DND-41 (cell line): ENCODE measurements at regions not wholly inside any gene's neighbourhood (a gene's known extent, or its start where the extent isn't known, plus 50 kb on each side); places are given as distances from the start of the nearest gene placed in this dataset.

ENCODE experiments used
- ATAC-seq: fragments of 200-7000 bp; cut with Tn5 transposase; 3 replicates; pipeline ENCODE4 v1.9.1; 2021; ENCODE audit warnings: low read depth; ENCODE audit not compliant: insufficient read depth
- DNase-seq: peaks from one replicate; pipeline ENCODE4 v3.0.0-alpha.2; 2020
- H2AFZ ChIP-seq: 2 replicates; pipeline ENCODE4 v1.6.0; 2012; ENCODE audit warnings: low read depth, low read length
- H3K27ac ChIP-seq: 2 replicates; pipeline ENCODE4 v1.5.1; 2012; ENCODE audit warnings: low read length, inconsistent platforms
- H3K27me3 ChIP-seq: fragments of 200-600 bp; sonication (generic); 2 replicates; pipeline ENCODE4 v1.6.0; 2012; ENCODE audit warnings: low read length, mild to moderate bottlenecking, inconsistent platforms; ENCODE audit not compliant: insufficient read depth, poor library complexity
- H3K36me3 ChIP-seq: 2 replicates; pipeline ENCODE4 v1.5.1; 2012; ENCODE audit warnings: low read length, inconsistent platforms; ENCODE audit not compliant: insufficient read depth
- H3K4me1 ChIP-seq: 2 replicates; pipeline ENCODE4 v1.5.1; 2012; ENCODE audit warnings: mild to moderate bottlenecking, low read length; ENCODE audit not compliant: insufficient read depth
- H3K4me2 ChIP-seq: 2 replicates; pipeline ENCODE4 v1.6.0; 2012; ENCODE audit warnings: mild to moderate bottlenecking, moderate library complexity, low read length, inconsistent platforms; ENCODE audit not compliant: insufficient read depth
- H3K4me3 ChIP-seq, 2 experiments: fragments of 200-600 bp in 1 of 2; shearing (Covaris generic) in 1 of 2; 2 replicates each; pipeline ENCODE4 v1.5.1; 2012 to 2016; ENCODE audit warnings: inconsistent platforms in 2 of 2, low read length in 2 of 2, mild to moderate bottlenecking in 2 of 2, low read depth in 1 of 2, moderate library complexity in 1 of 2
- H3K79me2 ChIP-seq: 2 replicates; pipeline ENCODE4 v1.6.0; 2012; ENCODE audit warnings: low read length, inconsistent platforms; ENCODE audit not compliant: insufficient read depth
- H3K9ac ChIP-seq: 2 replicates; pipeline ENCODE4 v1.6.0; 2012; ENCODE audit warnings: low read depth, mild to moderate bottlenecking, inconsistent platforms, low read length, moderate library complexity
- H3K9me3 ChIP-seq: 2 replicates; pipeline ENCODE4 v1.5.1; 2012; ENCODE audit warnings: low read length, moderate library complexity, mild to moderate bottlenecking, inconsistent platforms; ENCODE audit not compliant: insufficient read depth, severe bottlenecking
- H4K20me1 ChIP-seq: 2 replicates; pipeline ENCODE4 v1.6.0; 2012; ENCODE audit warnings: low read length; ENCODE audit not compliant: insufficient read depth
- CTCF ChIP-seq: IDR thresholded peaks from 2 replicates; pipeline ENCODE4 v1.5.1; 2012; ENCODE audit warnings: borderline replicate concordance, low read length, moderate library complexity, mild to moderate bottlenecking; ENCODE audit not compliant: poor library complexity, severe bottlenecking; ENCODE audit errors: extremely low read depth
- EZH2 ChIP-seq: IDR thresholded peaks from 3 replicates; pipeline ENCODE4 v1.6.1; 2012; ENCODE audit warnings: borderline replicate concordance, low read depth, mild to moderate bottlenecking, moderate library complexity, low read length, inconsistent platforms; ENCODE audit not compliant: severe bottlenecking

- no peak for TF ChIP-seq EZH2
- no peak for TF ChIP-seq CTCF
- no peaks in the 10 kb centered on the region for H4K20me1 ChIP-seq
- DNase-seq (no peak), ATAC-seq (no peak)
- H3K4me1 ChIP-seq = no peaks in the 10 kb centered on the region
- H3K79me2 ChIP-seq = no peaks in the 10 kb centered on the region
- no peak overlapping the region for H3K9ac ChIP-seq
- H3K27ac ChIP-seq = no peak overlapping the region
- no peaks in the 10 kb centered on the region for H3K9me3 ChIP-seq
- no peak overlapping the region for H2AFZ ChIP-seq
- H3K36me3 ChIP-seq = no peaks in the 10 kb centered on the region
- H3K4me3 ChIP-seq = no peak overlapping the region
- no peaks in the 10 kb centered on the region for H3K27me3 ChIP-seq
- H3K4me2 ChIP-seq = no peak overlapping the region
Measured at GRCh38 chr2:134087371-134087921, 166.4 kb upstream of the MGAT5 start.

- no peaks in the 10 kb centered on the region for H3K79me2 ChIP-seq
- no peak overlapping the region for H3K27ac ChIP-seq
- H4K20me1 ChIP-seq = no peaks in the 10 kb centered on the region
- H2AFZ ChIP-seq = no peak overlapping the region
- no peaks in the 10 kb centered on the region for H3K9me3 ChIP-seq
- no peaks in the 10 kb centered on the region for H3K27me3 ChIP-seq
- DNase-seq (no peak), ATAC-seq (no peak)
- TF ChIP-seq EZH2 (no peak), CTCF (no peak)
- H3K9ac ChIP-seq = no peak overlapping the region
- H3K4me1 ChIP-seq = no peaks in the 10 kb centered on the region
- H3K4me2 ChIP-seq = no peak overlapping the region
- no peaks in the 10 kb centered on the region for H3K36me3 ChIP-seq
- H3K4me3 ChIP-seq = no peak overlapping the region
Measured at GRCh38 chr2:134089454-134089853, 164.4 kb upstream of the MGAT5 start.

GRCh38 chr2:134097740-134098139 is 156.1 kb upstream of the MGAT5 start:
- TF ChIP-seq CTCF (no peak), EZH2 (no peak)
- no peaks in the 10 kb centered on the region for H3K36me3 ChIP-seq
- H3K4me3 ChIP-seq = no peak overlapping the region
- no peaks in the 10 kb centered on the region for H3K9me3 ChIP-seq
- no peaks in the 10 kb centered on the region for H3K27me3 ChIP-seq
- no peaks in the 10 kb centered on the region for H3K79me2 ChIP-seq
- DNase-seq = no peak
- H3K4me2 ChIP-seq = no peak overlapping the region
- no peak overlapping the region for H3K27ac ChIP-seq
- H3K9ac ChIP-seq = no peak overlapping the region
- no peaks in the 10 kb centered on the region for H4K20me1 ChIP-seq
- ATAC-seq = no peak
- H3K4me1 ChIP-seq = no peaks in the 10 kb centered on the region
- H2AFZ ChIP-seq = no peak overlapping the region

GRCh38 chr2:134098321-134098720 is 155.6 kb upstream of the MGAT5 start:
- Histone ChIP-seq H3K27ac (no peak overlapping the region), H3K4me3 (no peak overlapping the region), H3K4me2 (no peak overlapping the region), H3K79me2 (no peaks in the 10 kb centered on the region), H3K27me3 (no peaks in the 10 kb centered on the region), H3K9ac (no peak overlapping the region), H3K36me3 (no peaks in the 10 kb centered on the region), H4K20me1 (no peaks in the 10 kb centered on the region), H3K4me1 (no peaks in the 10 kb centered on the region), H2AFZ (no peak overlapping the region), H3K9me3 (no peaks in the 10 kb centered on the region)
- ATAC-seq = no peak
- TF ChIP-seq CTCF (no peak), EZH2 (no peak)
- DNase-seq = no peak
